Fibroblast of mammary gland (primary cell): ENCODE measurements at regions not wholly inside any gene's neighbourhood (a gene's known extent, or its start where the extent isn't known, plus 50 kb on each side); places are given as distances from the start of the nearest gene placed in this dataset.

Experiments used
- DNase-seq: peaks from one replicate; pipeline ENCODE4 v3.0.0-alpha.2; 2010; ENCODE audit warnings: low read depth
- H3K4me3 ChIP-seq: 2 replicates; pipeline ENCODE4 v1.5.1; 2011; ENCODE audit warnings: low read depth, mild to moderate bottlenecking, low read length, moderate library complexity; ENCODE audit not compliant: control insufficient read depth
- CTCF ChIP-seq: conservative IDR thresholded peaks from 2 replicates; pipeline ENCODE4 v1.5.1; 2011; ENCODE audit warnings: low read depth, low read length, inconsistent platforms; ENCODE audit not compliant: control insufficient read depth, insufficient read depth

DNA sequence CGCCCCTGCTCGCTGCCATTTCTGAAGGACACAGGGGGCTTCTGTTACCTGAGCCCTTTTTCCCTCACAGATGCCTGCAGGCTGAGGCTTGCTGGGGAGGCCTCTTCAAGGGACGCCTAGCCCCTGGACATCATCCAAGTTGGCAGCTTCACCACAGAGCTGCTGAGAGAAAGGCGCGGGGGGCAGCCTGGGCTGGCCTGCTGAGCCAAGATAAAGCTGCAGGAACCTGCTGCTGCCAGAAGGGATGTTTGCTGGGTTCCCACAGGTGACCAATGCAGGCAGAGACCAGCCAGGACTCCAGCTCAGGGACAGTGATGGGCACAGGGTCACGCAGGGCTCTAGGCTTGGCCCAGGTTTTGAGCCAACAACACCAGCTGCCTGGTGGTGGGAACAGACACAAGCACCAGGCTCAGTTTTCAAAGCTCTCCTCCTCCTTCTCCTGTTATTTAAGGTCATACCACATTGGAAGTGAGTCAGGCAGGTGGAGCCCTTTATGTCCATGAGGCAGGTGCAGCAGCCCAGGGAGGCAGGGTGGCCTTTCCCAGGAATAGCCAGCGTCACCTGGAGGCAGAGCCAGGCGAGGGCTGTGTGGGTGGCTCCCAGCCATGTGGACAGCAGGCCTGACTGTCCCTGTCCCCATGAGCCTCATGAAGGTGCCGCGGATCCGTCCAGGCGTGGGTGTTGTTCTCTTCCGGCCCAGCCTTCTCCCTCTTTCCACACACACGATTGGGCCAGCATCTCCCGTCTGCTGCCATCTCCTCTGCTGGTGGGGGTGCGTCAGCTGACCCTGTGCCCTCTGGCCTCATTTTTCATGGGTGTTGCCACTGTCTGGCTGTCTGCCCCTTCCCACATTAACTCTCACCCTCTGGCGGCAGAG lies 515.5 kb upstream of the MYT1L start:
- no peak for DNase-seq
- no peak for TF ChIP-seq CTCF
- no peak overlapping the region for H3K4me3 ChIP-seq

GRCh38 chr2:2845806-2846315 lies 514.8 kb upstream of the MYT1L start:
- DNase-seq, result no peak
- no peak for TF ChIP-seq CTCF
- H3K4me3 ChIP-seq, result no peak overlapping the region

DNA sequence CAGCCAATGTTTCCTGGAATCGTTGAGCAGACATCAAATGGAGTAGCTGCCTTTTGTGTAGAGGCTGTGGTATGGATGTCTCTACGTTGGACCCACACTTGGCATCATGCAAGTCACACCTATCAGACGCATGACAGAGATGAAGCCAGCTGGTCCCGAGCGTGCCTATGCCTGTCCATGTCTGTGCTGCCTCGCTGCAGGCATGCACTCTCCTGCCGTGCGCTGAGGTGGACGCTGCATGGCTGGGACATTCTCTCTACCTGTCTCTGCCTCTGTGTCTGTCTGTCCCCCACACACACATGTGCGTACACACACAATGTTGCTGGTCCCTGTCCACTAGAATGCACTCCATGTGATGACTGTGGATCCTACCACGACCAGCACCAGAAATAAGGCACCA lies 514.2 kb upstream of the MYT1L start:
- DNase-seq, result no peak
- no peak overlapping the region for H3K4me3 ChIP-seq
- TF ChIP-seq CTCF, result no peak

DNA sequence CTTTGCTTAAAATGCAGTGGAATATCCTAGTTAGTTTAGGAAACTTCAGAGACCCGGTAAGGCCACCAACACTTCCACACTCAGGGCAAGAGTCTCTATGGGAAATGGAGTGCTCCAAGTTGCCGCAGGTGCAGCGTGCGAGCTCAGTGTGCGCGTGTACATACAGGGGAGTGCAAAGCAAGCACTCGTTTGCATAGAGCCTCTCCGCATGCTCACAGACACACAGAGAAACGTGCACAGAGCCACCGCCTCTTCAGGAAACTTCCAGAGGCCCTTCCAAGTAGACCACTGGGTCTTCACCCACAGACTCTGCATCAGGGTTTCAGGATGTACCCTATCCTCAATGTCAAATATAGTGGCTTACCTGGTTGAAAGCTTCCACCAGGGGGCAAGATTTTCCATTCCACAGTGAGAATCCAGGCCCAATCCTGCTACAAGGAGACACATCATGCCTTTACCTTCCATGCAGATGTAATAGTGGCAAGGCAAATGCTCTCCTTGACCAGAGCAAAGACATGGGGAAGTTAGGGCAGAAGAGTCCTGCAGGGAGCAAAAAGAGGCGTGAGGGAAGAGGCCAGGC lies 513.0 kb upstream of the MYT1L start:
- no peak for DNase-seq
- TF ChIP-seq CTCF, result no peak
- H3K4me3 ChIP-seq, result no peak overlapping the region

DNA sequence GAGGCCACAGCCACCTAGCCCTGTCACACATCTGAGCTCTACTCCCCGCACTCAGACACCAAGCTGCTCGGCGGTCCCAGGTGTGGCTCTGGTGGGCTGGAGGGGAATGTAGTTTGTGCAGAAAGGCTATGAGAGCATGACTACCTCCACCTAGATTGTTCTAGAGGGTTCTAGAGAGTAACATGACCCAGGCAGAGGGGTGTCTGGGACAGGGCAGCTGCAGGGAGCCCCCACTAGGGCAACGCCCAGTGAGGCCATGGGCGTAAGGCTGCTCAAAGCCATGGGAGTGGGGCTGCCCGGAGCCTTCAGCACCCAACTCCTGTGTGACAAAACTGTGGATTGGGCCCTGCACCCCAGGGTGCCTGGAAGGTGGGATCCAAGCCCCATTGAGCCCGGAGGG lies 511.4 kb upstream of the MYT1L start:
- no peak for TF ChIP-seq CTCF
- DNase-seq, result no peak
- no peak overlapping the region for H3K4me3 ChIP-seq

DNA sequence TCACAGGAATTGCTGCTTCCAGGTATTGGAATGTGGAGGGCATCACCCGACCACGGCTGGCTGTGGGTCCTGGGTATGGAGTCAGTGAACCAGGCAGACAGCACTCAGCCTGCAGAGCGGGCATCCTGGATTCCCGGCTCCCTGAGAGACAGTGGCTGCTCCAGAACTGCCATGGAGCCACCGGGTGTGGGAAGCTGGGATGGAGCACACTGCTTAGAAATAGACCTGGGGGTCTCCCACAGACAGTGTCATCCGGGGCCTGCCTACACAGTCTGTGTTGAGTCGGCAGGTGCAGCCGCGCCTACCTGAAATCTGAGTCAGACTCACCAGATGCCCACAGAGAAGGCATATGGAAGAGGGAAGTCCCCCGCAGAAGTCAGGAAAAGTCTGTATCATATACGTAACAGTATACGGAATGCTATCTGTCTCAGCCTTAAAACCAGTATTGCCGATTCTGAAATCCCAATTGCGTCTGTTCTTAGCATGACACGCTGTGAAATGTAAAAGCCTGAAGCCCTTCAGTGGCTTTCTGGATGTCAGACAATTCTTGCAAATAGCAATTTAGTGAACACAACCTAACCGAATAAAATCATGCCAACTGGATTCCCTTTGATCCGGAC lies 509.7 kb upstream of the MYT1L start:
- no peak overlapping the region for H3K4me3 ChIP-seq
- no peak for TF ChIP-seq CTCF
- DNase-seq, result no peak
